ENCODE measurements at regions not wholly inside any gene's neighbourhood (a gene's known extent, or its start where the extent isn't known, plus 50 kb on each side); places are given as distances from the start of the nearest gene placed in this dataset.

DNA sequence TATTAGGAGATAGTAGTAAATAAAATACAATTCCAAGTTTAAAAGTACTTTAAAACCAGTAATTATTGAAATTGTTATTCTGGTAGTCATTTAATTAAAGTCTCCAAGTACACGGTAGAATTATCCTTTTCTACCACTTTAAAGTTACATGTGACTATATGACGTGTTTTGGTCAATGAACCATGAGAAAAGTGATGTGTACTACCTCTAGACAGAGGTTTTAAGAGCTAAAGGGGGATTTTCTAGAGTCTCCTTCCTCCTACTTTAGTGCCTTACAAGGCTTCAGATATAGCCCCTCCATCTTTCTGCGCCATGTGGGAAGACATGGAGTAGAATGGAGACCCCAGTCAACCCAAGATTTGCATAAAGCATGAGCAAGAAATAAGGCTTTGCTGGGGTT, 2296.6 kb upstream of the AGA start:
- no peak overlapping the region for H4K8ac ChIP-seq (ENCODE audit: low read depth in 2 of 2, low read length in 2 of 2)
- BruUV-seq (replicated peaks), result no TSS peak
- no peaks in the 10 kb centered on the region for H3K9me1 ChIP-seq (ENCODE audit: insufficient read depth, low read length)
- TF ChIP-seq MXI1 (IDR thresholded peaks at IDR 0.05; ENCODE audit: borderline replicate concordance, low read depth, low read length) (no peak), SMC3 (IDR thresholded peaks at IDR 0.05; ENCODE audit: low read depth, low read length) (no peak), RAD21 (IDR thresholded peaks at IDR 0.05; ENCODE audit: low read length) (no peak), CEBPB (IDR thresholded peaks at IDR 0.05; ENCODE audit: low read depth, low read length) (no peak), NFE2L2 (IDR thresholded peaks at IDR 0.05; ENCODE audit: low read depth, low read length) (no peak), POLR2A (IDR thresholded peaks at IDR 0.05; ENCODE audit: low read depth, low read length) (no peak), FOS (IDR thresholded peaks at IDR 0.05; ENCODE audit: low read depth, low read length) (no peak), MAZ (IDR thresholded peaks at IDR 0.05; ENCODE audit: borderline replicate concordance, low read depth, low read length) (no peak), MAFK (IDR thresholded peaks at IDR 0.05; ENCODE audit: low read depth, low read length) (no peak), CHD1 (IDR thresholded peaks at IDR 0.05; ENCODE audit: low read depth, low read length) (no peak), RCOR1 (IDR thresholded peaks at IDR 0.05; ENCODE audit: insufficient replicate concordance, low read length) (no peak), RFX5 (IDR thresholded peaks at IDR 0.05; ENCODE audit: low read depth, low read length) (no peak), BHLHE40 (IDR thresholded peaks at IDR 0.05; ENCODE audit: low read depth, low read length) (no peak)
- TF ChIP-seq, protein P1, sequence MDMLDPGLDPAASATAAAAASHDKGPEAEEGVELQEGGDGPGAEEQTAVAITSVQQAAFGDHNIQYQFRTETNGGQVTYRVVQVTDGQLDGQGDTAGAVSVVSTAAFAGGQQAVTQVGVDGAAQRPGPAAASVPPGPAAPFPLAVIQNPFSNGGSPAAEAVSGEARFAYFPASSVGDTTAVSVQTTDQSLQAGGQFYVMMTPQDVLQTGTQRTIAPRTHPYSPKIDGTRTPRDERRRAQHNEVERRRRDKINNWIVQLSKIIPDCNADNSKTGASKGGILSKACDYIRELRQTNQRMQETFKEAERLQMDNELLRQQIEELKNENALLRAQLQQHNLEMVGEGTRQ (IDR thresholded peaks at IDR 0.05; ENCODE audit: low read depth, low read length), result no peak
- TF ChIP-seq, protein P2, sequence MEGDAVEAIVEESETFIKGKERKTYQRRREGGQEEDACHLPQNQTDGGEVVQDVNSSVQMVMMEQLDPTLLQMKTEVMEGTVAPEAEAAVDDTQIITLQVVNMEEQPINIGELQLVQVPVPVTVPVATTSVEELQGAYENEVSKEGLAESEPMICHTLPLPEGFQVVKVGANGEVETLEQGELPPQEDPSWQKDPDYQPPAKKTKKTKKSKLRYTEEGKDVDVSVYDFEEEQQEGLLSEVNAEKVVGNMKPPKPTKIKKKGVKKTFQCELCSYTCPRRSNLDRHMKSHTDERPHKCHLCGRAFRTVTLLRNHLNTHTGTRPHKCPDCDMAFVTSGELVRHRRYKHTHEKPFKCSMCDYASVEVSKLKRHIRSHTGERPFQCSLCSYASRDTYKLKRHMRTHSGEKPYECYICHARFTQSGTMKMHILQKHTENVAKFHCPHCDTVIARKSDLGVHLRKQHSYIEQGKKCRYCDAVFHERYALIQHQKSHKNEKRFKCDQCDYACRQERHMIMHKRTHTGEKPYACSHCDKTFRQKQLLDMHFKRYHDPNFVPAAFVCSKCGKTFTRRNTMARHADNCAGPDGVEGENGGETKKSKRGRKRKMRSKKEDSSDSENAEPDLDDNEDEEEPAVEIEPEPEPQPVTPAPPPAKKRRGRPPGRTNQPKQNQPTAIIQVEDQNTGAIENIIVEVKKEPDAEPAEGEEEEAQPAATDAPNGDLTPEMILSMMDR (conservative IDR thresholded peaks at IDR 0.05; ENCODE audit: low read depth, low read length), result no peak
- H3K9ac ChIP-seq (ENCODE audit: low read depth, low read length), result no peak overlapping the region
- H3K36me3 ChIP-seq (ENCODE audit: control insufficient read depth, insufficient read depth, low read length), result no peaks in the 10 kb centered on the region
- H3K79me1 ChIP-seq (ENCODE audit: low read depth in 1 of 2, low read length in 2 of 2), result no peaks in the 10 kb centered on the region
- no peak overlapping the region for H2BK20ac ChIP-seq (ENCODE audit: low read depth, low read length)
- H3K4me1 ChIP-seq (ENCODE audit: control insufficient read depth, insufficient read depth, low read length), result no peaks in the 10 kb centered on the region
- no peak for ATAC-seq (ENCODE audit: low read depth)
- H3K9me3 ChIP-seq (ENCODE audit: control insufficient read depth, insufficient read depth, low read length), result no peaks in the 10 kb centered on the region
- no peak overlapping the region for H3K14ac ChIP-seq (replicated peaks; ENCODE audit: low read depth, low read length)
- no peak overlapping the region for H3K56ac ChIP-seq (ENCODE audit: extremely low read depth, insufficient read depth, low read length)
- WGBS, 2 experiments (ENCODE audit: extremely low coverage in 2 of 2, insufficient read length in 1 of 2), result no CpG with 5 or more reads among the region's 3 CpGs
- no peaks in the 10 kb centered on the region for H4K20me1 ChIP-seq (ENCODE audit: insufficient read depth, low read length)
- H4K91ac ChIP-seq (ENCODE audit: insufficient read depth, low read depth, low read length), result no peak overlapping the region
- no peak overlapping the region for H3K27ac ChIP-seq (ENCODE audit: insufficient read depth, low read length)
- CTCF ChIA-PET, result no interaction called here
- H2AK5ac ChIP-seq (ENCODE audit: low read depth, low read length), result no peak overlapping the region
- no peak for DNase-seq
- H4K5ac ChIP-seq (ENCODE audit: low read depth, low read length), result no peak overlapping the region
- no peak overlapping the region for H3K18ac ChIP-seq (ENCODE audit: low read depth, low read length)
- no peak overlapping the region for H3K4ac ChIP-seq (ENCODE audit: low read depth, low read length)
- H3K4me3 ChIP-seq (ENCODE audit: insufficient read depth, low read depth, low read length), result no peak overlapping the region
- no peak overlapping the region for H3K23ac ChIP-seq (ENCODE audit: low read depth, low read length)
- POLR2A ChIA-PET (ENCODE audit: unreplicated experiment), result no interaction called here
- in situ Hi-C loops (cut with MboI; ENCODE audit: low sequenced_read_pairs), result no loop called here
- dilution Hi-C loops (cut with HindIII; ENCODE audit: low sequenced_read_pairs, unreplicated experiment), result no loop called here
- no peak overlapping the region for H2BK15ac ChIP-seq (ENCODE audit: low read depth, low read length)
- no peak overlapping the region for H2BK120ac ChIP-seq (ENCODE audit: low read depth, low read length)
- no peak overlapping the region for H2BK5ac ChIP-seq (ENCODE audit: low read depth, low read length, poor library complexity, severe bottlenecking)
- H2AK9ac ChIP-seq (replicated peaks; ENCODE audit: low read depth, low read length, poor library complexity), result no peak overlapping the region
- no peak overlapping the region for H3K4me2 ChIP-seq (ENCODE audit: low read depth, low read length)
- intact Hi-C loops (cut with micrococcal nuclease), result no loop called here
- no peak overlapping the region for H2AFZ ChIP-seq (replicated peaks; ENCODE audit: low read length, poor library complexity)
- H3K27me3 ChIP-seq (ENCODE audit: control insufficient read depth, insufficient read depth, low read length), result no peaks in the 10 kb centered on the region

All from IMR-90 (cell line).